T-helper 17 cell (primary cell): ENCODE measurements at regions not wholly inside any gene's neighbourhood (a gene's known extent, or its start where the extent isn't known, plus 50 kb on each side); places are given as distances from the start of the nearest gene placed in this dataset.

Source experiments
- ATAC-seq: fragments of 150-1000 bp; cut with Tn5 transposase; 2 replicates; pipeline ENCODE4 v1.10.0; 2021; ENCODE audit warnings: mild to moderate bottlenecking, moderate library complexity
- DNase-seq, 3 donors: peaks; one replicate each; pipeline versions ENCODE4 v3.0.0 to v3.0.0-alpha.2; 2020 to 2021
- H3K9me3 ChIP-seq: one replicate; pipeline ENCODE4 v1.7.0; 2013; ENCODE audit warnings: low read length, mild to moderate bottlenecking; ENCODE audit not compliant: control insufficient read depth, poor library complexity, severe bottlenecking
- H3K27ac Mint-ChIP-seq: one replicate; pipeline ENCODE4 v1.8.0; 2022; ENCODE audit warnings: mild to moderate bottlenecking, moderate library complexity, mixed read lengths
- H3K27me3 Mint-ChIP-seq: one replicate; pipeline ENCODE4 v1.8.0; 2022; ENCODE audit warnings: mixed read lengths
- H3K36me3 Mint-ChIP-seq: one replicate; pipeline ENCODE4 v1.8.0; 2022; ENCODE audit warnings: low read depth, mixed read lengths
- H3K4me1 Mint-ChIP-seq: one replicate; pipeline ENCODE4 v1.8.0; 2022; ENCODE audit warnings: mild to moderate bottlenecking, mixed read lengths
- H3K4me3 Mint-ChIP-seq: one replicate; pipeline ENCODE4 v1.8.0; 2022; ENCODE audit warnings: mild to moderate bottlenecking, moderate library complexity, mixed read lengths

GRCh38 chr1:56151402-56151801 is 428.0 kb downstream of the PLPP3 start:
- DNase-seq (no peak), ATAC-seq (no peak)
- Mint-ChIP-seq H3K4me3 (no peak overlapping the region), H3K36me3 (no peaks in the 10 kb centered on the region), H3K27me3 (no peaks in the 10 kb centered on the region), H3K27ac (no peak overlapping the region), H3K4me1 (no peaks in the 10 kb centered on the region)
- H3K9me3 ChIP-seq = no peaks in the 10 kb centered on the region

GRCh38 chr1:56150441-56151215 is 428.7 kb downstream of the PLPP3 start:
- ATAC-seq (no peak), DNase-seq (no peak)
- no peaks in the 10 kb centered on the region for H3K9me3 ChIP-seq
- Mint-ChIP-seq H3K36me3 (no peaks in the 10 kb centered on the region), H3K4me3 (no peak overlapping the region), H3K4me1 (no peaks in the 10 kb centered on the region), H3K27me3 (no peaks in the 10 kb centered on the region), H3K27ac (no peak overlapping the region)

- ATAC-seq (no peak), DNase-seq (no peak)
- Mint-ChIP-seq H3K4me3 (no peak overlapping the region), H3K27me3 (no peaks in the 10 kb centered on the region), H3K4me1 (no peaks in the 10 kb centered on the region), H3K27ac (no peak overlapping the region), H3K36me3 (no peaks in the 10 kb centered on the region)
- H3K9me3 ChIP-seq = no peaks in the 10 kb centered on the region
Observed at GRCh38 chr1:56149761-56150160, 429.6 kb downstream of the PLPP3 start.

GRCh38 chr1:56148326-56149193 is 430.8 kb downstream of the PLPP3 start:
- Mint-ChIP-seq H3K27me3 (no peaks in the 10 kb centered on the region), H3K27ac (no peak overlapping the region), H3K4me3 (no peak overlapping the region), H3K4me1 (no peaks in the 10 kb centered on the region), H3K36me3 (no peaks in the 10 kb centered on the region)
- no peak for DNase-seq
- ATAC-seq = no peak
- no peaks in the 10 kb centered on the region for H3K9me3 ChIP-seq

- no peaks in the 10 kb centered on the region for H3K36me3 Mint-ChIP-seq
- no peak overlapping the region for H3K27ac Mint-ChIP-seq
- no peaks in the 10 kb centered on the region for H3K4me1 Mint-ChIP-seq
- no peak for ATAC-seq
- no peaks in the 10 kb centered on the region for H3K27me3 Mint-ChIP-seq
- H3K4me3 Mint-ChIP-seq = no peak overlapping the region
- DNase-seq = no peak
- H3K9me3 ChIP-seq = no peaks in the 10 kb centered on the region
Observed at GRCh38 chr1:56147459-56147858, 431.9 kb downstream of the PLPP3 start.

GRCh38 chr1:56147034-56147433 is 432.3 kb downstream of the PLPP3 start:
- no peaks in the 10 kb centered on the region for H3K9me3 ChIP-seq
- Mint-ChIP-seq H3K4me3 (no peak overlapping the region), H3K27ac (no peak overlapping the region), H3K36me3 (no peaks in the 10 kb centered on the region), H3K4me1 (no peaks in the 10 kb centered on the region), H3K27me3 (no peaks in the 10 kb centered on the region)
- DNase-seq = no peak
- ATAC-seq = no peak

- Mint-ChIP-seq H3K27me3 (no peaks in the 10 kb centered on the region), H3K4me3 (no peak overlapping the region), H3K27ac (no peak overlapping the region), H3K36me3 (no peaks in the 10 kb centered on the region), H3K4me1 (no peaks in the 10 kb centered on the region)
- no peak for ATAC-seq
- DNase-seq = no peak
- H3K9me3 ChIP-seq = no peaks in the 10 kb centered on the region
Observed at GRCh38 chr1:56146449-56146848, 432.9 kb downstream of the PLPP3 start.

- H3K4me1 Mint-ChIP-seq = no peaks in the 10 kb centered on the region
- H3K27ac Mint-ChIP-seq = no peak overlapping the region
- H3K4me3 Mint-ChIP-seq = no peak overlapping the region
- DNase-seq (no peak), ATAC-seq (no peak)
- no peaks in the 10 kb centered on the region for H3K27me3 Mint-ChIP-seq
- no peaks in the 10 kb centered on the region for H3K36me3 Mint-ChIP-seq
- H3K9me3 ChIP-seq = no peaks in the 10 kb centered on the region
Observed at GRCh38 chr1:56145581-56145980, 433.8 kb downstream of the PLPP3 start.

GRCh38 chr1:56142301-56142700 is 437.1 kb downstream of the PLPP3 start:
- no peak for DNase-seq
- no peaks in the 10 kb centered on the region for H3K36me3 Mint-ChIP-seq
- no peak overlapping the region for H3K4me3 Mint-ChIP-seq
- H3K9me3 ChIP-seq = no peaks in the 10 kb centered on the region
- ATAC-seq = no peak
- no peaks in the 10 kb centered on the region for H3K4me1 Mint-ChIP-seq
- H3K27me3 Mint-ChIP-seq = peaks cover 5% of the 10 kb centered on the region
- no peak overlapping the region for H3K27ac Mint-ChIP-seq

- Mint-ChIP-seq H3K4me3 (no peak overlapping the region), H3K36me3 (no peaks in the 10 kb centered on the region), H3K27ac (no peak overlapping the region), H3K27me3 (peaks cover 5% of the 10 kb centered on the region), H3K4me1 (no peaks in the 10 kb centered on the region)
- ATAC-seq = no peak
- no peak for DNase-seq
- H3K9me3 ChIP-seq = no peaks in the 10 kb centered on the region
Observed at GRCh38 chr1:56139836-56140235, 439.5 kb downstream of the PLPP3 start.

- H3K36me3 Mint-ChIP-seq = no peaks in the 10 kb centered on the region
- H3K27ac Mint-ChIP-seq = no peak overlapping the region
- H3K4me3 Mint-ChIP-seq = no peak overlapping the region
- H3K9me3 ChIP-seq = no peaks in the 10 kb centered on the region
- DNase-seq = no peak
- H3K27me3 Mint-ChIP-seq = peaks cover 5% of the 10 kb centered on the region
- ATAC-seq = no peak
- no peaks in the 10 kb centered on the region for H3K4me1 Mint-ChIP-seq
Observed at GRCh38 chr1:56137521-56138505, 441.6 kb downstream of the PLPP3 start.

- peaks cover 5% of the 10 kb centered on the region for H3K27me3 Mint-ChIP-seq
- ATAC-seq = no peak
- H3K27ac Mint-ChIP-seq = no peak overlapping the region
- no peaks in the 10 kb centered on the region for H3K9me3 ChIP-seq
- H3K36me3 Mint-ChIP-seq = no peaks in the 10 kb centered on the region
- no peak for DNase-seq
- H3K4me1 Mint-ChIP-seq = no peaks in the 10 kb centered on the region
- H3K4me3 Mint-ChIP-seq = no peak overlapping the region
Observed at GRCh38 chr1:56137090-56137489, 442.3 kb downstream of the PLPP3 start.

GRCh38 chr1:56135864-56136147 is 443.6 kb downstream of the PLPP3 start:
- no peaks in the 10 kb centered on the region for H3K9me3 ChIP-seq
- no peak overlapping the region for H3K27ac Mint-ChIP-seq
- H3K4me3 Mint-ChIP-seq = no peak overlapping the region
- no peaks in the 10 kb centered on the region for H3K4me1 Mint-ChIP-seq
- DNase-seq (no peak), ATAC-seq (no peak)
- H3K27me3 Mint-ChIP-seq = peaks cover 5% of the 10 kb centered on the region
- no peaks in the 10 kb centered on the region for H3K36me3 Mint-ChIP-seq
